H4 (cell line): ENCODE measurements at regions not wholly inside any gene's neighbourhood (a gene's known extent, or its start where the extent isn't known, plus 50 kb on each side); places are given as distances from the start of the nearest gene placed in this dataset.

Experiments
- DNase-seq: peaks from one replicate; pipeline ENCODE4 v3.0.0-alpha.2; 2015; ENCODE audit warnings: low spot score

DNA sequence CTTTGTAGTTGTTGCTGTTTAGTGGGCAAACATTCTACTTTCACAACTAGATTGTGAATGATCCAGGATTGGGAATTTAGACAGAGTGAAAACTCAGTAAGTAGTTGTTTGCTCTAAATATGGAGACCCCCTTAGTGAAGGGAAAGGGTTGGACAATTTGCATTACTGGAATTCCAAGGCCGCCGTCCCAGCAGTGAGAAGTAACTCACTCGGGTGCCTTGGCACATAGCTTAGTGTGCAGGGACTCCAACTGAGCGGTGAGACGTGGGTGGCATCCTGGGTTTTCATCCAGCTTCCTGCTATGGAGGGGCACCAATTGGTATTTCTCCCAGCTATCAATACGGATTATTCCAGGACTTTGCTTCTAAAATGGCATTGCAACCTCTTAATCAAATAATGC, 69.7 kb upstream of the FCN1 start:
- no peak for DNase-seq

DNA sequence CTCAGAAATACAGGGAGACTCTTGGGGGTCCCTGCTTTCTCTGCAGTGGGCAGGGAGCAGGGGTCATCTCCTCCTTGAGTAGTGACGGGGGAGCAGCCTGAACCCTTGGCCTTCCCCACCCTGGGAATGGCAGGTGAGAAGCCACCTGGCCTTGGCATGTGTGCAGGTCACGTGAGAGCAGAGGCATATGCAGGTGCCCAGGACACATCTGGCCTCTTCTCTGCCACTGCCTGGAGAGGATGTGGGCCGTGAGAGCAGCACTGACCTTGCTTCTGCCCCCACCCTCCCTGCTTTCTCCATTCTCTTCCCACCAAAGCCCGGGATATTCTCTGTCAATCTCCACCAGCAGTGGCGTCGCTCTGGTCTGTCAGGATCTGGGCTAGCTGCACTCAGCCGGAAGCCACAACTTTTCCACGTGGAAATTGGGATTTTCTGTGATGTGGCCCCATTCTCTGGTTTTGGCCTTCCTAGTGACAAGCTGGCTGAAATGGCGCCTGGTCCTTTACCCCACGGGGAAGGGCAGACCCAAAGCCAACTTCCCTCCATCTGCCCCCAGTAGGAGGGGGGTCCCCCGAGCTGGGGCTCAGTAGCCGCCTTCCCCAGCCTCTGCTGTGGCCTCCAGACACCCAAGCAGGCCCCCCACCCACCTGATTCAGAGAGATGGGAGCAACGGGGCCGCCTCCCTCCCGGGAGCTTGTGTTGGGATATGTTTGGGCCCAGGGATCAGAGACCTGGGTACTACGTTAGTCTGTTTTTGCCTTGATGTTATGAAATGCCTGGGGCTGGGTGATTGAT, 70.4 kb upstream of the FCN1 start:
- no peak for DNase-seq

DNA sequence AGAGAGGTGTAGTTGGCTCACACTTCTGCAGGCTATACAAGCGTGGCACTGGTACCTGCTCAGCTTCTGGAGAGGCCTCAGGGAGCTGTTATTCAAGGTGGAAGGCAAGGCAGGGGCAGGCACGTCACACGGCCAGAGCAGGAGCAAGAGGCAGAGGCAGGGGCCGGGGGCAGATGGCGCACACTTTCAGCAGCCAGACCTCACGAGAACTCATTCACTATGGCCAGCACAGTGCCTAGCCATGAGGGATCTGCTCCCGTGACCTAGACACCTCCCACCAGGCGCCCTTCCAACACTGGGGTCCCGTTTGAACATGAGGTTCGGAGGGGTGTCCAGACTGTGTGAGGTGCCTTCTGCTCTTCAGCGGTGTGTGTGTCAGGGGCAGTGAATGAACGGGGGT, 71.0 kb upstream of the FCN1 start:
- no peak for DNase-seq

DNA sequence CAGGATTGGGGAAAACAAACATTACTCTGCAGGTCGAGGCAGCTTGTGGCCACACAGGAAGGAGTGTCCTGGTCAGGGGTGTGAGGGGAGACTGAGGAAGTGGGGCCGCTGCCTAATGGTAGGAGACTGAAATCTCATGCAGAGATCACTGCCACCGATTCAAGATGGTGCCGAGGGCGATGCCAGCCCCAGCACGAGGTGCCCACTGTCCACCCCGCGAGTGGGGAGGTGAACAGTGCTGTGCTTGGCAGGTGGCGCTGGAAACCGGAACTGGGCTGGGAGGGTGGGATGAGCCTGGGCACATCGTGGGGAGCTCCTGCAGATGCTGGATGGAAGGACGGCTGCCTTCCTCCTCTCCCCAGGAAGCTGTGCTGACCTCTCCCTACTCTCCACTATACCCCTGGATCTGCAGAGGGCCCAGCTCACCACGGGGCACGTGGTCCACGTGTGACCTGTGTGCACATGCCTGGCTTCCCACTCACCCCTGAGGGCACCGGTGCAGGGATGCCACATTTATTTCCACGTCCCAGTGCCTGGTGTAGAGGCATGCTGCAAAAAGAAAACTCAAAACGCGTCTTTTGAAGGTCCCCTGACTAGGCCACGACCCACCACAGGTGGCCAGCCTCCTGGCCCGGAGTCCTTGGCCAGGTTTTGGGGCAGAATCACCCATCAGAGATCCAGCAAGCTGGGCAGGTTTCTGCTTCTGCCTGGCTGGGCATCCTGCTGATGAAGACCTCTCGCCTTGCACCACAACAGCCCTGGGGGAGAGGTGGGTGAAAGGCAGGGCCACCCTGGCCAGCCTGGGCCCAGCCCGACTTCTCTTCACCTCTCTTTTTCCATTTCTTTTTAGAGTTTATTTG, 71.7 kb upstream of the FCN1 start:
- DNase-seq, result no peak

DNA sequence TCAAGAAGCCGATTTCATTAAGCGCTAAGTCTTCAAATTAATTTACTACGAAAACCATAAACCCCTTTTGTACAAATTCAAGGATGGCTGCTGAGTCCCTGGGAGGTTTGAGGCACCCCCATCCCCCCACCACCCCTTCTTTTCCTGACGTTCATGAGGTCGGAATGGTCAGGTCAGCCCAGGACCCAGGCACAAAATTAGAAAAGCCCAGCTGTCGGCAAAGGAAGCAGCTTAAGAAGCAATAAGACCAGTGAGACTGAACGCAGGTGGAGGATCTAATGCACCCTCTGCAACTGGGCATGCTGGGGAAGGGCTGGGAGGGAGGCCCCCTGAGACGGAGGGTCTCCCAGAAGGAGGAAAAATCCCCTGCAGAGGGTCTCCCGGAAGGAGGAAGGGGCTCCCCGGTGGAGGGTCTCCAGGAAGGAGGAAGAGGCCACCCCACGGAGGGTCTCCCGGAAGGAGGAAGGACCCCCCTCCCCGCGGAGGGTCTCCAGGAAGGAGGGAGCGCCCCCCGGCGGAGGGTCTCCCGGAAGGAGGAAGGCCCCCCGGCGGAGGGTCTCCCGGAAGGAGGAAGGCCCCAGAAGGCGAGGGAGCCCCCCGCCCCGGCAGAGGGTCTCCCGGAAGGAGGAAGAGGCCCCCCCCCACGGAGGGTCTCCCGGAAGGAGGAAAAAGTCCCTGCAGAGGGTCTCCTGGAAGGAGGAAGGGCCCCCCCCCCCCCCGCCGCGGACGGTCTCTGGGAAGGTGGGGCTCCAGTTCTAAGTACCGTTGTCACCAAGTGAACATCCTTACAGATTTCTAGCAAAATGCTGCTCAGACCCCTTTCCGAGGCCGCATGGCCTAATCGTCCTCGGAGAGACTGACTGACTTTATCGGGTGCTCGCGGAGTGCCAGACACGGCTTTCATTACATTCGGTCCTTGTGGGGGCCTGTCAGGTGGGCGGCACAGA, 74.4 kb upstream of the FCN1 start:
- no peak for DNase-seq

DNA sequence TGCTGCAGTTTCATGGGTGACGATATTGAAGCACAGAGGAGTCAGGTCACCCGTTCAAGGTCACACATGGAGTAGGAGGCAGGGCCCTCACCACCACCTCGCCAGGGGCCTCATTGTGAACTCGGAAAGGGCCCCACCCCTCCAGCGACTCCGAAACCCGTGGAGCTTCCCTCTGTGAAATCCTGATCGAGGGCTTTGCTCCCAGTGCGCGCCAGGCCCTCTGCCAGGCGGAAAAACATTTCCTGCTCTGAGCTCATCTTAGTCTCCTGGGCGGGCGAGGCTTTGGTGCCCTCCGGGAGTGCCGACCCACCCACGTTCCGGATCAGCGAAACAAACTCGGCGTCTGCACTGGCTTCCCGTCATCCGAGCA, 75.0 kb upstream of the FCN1 start:
- DNase-seq, result no peak

DNA sequence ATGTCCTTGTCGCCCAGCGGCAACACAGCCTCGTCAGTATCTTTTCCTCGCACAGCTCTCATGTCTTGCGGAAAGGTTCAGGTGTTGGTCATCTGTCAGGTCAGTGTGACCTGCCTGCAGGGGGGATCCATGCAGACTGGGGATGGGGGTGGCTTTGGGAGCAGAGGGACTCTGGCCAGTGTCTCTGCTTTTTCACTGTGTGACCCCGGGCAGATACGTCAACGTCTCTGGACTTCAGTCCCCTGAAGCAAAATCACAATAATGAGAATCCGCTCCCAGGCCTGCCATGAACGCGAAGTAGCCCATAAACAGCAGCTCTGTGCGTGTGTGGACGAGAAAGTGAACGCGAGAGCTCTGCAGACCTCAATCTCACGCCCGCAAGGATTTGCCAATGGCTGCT, 75.7 kb upstream of the FCN1 start:
- no peak for DNase-seq

DNA sequence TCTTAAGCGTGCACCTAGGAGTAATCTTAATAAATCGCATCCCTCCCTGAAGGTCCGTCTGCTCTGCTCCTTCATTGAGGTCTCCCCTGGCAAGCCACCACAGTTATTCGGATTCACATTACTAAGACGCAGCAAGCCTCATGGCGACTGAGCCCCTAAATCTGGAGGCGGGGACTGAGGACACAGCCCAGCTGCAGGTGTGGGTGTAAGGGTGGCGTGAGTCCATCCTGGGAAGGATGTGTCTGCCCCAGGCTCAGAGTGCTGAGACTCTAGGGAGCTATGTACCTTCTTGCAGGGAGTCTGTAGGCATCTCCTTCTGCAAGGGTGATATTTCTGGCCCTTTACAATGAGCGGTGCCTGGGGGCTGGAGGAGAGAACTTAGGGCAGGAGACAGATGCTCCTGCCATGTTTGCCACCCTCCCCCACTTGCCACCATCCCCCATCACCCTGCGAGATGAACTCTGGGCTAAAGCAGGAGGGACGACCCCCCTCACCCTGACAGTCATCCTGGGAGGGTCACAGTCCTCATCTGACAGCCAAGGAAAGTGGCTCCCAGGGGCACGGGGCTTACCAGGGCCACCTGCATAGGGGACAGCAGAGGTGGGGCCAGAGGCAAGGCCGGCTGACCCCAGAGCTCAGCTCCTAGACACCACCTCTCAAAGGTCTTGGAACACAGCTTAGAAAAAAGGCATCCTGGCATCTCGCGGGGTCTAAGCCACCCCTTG, 76.4 kb upstream of the FCN1 start:
- no peak for DNase-seq

DNA sequence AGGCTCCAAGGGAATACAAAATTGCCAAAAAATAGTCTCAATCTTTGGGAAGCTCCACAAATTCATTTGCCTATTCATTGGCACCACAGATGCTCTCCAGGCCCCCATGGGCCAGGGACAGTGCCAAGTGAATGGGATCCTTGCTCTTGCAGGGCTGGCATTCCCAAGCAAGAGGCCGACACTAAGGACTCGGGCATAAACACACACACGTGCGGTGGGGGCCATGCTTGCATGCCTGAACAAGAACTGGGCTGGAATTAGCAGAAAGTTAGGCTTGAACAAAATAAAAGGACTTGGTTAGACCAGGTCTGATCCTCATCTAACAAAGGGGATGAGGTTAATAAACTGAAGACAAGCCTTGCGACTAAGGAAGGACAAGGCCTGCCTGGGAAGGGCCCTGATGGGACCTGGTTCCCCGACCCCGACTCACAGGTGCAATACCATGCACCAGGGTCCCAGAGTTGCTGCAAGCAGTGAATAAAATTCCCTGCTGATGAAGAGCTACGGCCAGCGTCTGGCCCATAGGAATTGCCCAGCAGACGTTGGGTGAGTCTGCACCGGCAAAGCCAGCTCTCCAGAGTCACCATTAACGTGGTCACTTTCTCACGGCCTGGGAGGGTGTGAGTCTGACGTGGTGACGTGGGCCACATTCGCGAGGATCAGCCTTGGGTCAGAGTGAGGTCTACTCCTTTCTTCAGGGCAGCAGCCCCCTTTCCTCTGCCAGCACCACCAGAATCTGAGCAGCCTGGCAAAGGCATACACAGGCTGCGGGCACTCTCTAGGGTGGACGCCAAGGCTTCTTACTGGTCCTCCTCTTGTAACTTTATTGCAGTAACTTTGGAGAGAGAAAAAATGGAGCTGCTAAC, 77.4 kb upstream of the FCN1 start:
- DNase-seq, result no peak

DNA sequence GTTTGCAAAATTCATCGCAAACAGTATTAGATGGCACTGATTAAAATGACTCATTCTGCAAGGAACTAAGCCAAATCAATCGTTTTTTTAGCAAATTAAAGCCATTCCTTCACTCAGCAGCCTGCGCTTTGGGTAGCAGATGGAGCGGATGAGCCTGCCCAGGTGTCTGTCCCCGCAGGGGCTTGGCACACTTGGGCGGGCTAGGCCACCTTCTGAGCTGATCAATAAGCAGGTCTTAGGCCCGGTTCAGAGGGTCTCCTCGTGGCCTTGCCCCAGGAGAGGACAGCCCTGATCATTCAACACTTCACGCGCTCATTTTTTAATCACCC, 78.0 kb upstream of the FCN1 start:
- no peak for DNase-seq

DNA sequence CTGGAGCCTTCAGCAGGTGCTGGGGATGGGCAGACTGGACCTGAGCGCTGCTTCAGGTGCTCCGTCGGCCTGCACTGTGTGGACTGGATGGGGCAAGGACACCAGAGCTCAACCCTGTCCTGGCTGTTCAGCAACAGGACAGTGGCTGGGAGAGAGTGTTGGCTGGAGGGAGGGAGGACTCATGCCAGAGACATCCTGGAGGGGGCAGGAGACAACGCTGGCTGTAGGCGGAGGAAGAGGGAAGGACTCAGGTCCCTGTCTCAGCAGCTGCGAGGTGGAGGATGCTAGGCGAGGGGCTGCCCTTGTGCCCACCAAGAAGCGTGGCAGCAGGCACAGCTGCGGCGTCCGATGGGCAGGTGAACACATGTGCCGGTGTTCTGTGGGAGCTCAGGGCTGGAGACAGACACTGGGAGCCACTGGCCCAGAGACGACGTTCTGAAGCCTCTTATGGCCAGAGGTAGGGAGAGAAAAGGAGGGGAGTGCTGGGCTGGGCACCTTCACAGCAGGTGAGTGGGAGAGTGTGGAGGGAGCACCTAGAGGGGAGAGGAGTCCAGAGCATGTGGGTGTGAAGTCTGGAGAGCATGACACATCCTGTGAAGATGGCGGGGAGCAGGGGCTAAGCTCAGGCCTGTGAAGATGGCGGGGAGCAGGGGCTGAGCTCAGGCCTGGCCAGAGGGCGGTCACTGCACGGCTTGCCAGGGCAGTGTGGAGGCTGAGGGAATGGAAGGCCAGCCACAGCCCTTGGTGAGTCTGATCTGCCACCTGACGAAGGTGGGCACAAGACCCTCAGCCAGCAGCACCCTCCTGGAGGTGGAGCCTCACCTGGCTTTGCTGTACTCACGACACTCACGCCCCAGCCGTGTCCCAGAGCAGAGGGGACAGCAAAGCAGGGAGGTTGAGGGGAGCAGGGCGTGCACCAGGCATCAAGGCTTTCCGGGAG, 79.1 kb upstream of the FCN1 start:
- no peak for DNase-seq

DNA sequence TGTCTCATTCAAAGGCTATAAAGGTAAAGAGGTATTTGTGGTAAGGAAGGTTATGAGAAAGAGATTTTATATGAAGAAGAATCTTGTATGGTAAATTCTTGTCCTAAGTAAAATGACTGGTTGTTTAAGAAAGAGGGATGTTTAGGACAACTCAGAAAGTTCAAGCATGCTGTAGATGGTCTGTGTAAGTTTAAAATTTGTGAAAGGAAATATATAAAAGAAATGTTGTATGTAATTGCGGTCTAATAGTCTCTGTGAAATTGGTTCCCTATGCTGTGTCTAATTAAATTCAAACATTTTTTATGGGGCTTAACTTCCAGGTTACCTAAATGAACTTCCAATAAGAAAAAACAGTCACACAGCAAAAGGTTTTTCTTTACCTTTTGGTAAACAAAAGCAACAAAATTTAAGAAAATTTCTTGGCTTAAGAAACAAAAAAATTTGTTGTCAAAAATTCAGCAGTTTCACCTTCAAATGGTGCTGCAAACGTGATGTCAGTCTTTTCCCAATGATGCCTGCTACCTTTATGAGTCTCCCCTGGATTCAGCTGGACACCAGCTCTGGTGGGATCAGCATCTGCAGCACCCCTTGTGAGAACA, 83.0 kb upstream of the FCN1 start:
- no peak for DNase-seq

DNA sequence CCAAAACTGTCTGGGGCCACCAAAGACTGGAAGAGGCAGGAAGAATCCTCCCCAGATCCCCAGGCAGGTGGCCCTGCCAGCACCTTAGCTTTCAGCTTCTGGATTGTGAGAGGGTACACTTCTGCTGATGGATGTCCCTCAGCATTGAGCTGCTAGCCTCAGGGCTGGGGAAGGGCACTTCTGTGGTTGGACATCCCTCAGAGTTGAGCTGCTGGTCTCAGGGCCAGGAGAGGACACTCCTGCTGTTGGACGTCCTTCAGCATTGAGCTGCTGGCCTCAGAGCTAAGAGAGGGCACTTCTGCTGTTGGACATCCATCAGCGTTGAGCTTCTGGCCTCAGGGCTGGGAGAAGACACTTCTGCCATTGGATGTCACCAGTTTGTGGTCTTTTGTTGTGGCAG, 83.8 kb upstream of the FCN1 start:
- no peak for DNase-seq

DNA sequence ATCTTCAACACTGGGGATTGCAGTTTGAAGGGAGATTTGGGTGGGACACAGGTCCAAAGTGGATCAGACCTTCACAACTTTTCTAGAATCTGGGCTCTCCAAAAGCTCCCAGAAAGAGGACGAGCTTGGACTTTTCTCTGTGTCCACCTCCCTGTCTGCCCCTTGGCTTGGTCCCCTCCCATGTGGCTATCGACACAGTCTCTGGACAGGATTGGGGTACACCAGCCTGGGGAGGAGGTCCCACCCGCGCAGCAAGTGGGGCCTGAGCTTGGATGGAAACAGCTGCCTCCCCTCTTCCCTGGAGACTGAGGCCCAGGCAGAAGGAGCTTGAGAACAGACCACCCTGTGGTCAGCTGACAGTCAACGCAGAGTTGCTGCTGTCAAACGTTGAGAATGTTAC, 84.6 kb upstream of the FCN1 start:
- DNase-seq, result no peak

DNA sequence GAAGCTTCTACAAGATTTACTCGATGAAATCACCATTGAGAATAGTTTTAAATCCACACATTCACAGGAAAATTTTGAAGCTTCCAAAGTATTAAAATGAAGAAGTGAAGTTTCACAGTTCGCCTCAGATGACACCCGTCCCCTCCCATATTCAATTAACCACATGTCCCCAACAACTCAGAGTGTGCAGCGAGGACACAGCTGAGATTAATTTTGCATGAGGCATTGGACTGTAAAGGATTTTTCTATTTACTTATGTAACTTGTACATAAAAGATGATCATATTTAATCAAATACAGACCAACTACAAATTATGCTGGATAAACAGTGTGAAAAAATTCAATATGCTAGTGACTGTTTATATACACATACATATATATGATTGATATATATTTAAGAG, 84.7 kb upstream of the OLFM1 start:
- DNase-seq, result no peak

DNA sequence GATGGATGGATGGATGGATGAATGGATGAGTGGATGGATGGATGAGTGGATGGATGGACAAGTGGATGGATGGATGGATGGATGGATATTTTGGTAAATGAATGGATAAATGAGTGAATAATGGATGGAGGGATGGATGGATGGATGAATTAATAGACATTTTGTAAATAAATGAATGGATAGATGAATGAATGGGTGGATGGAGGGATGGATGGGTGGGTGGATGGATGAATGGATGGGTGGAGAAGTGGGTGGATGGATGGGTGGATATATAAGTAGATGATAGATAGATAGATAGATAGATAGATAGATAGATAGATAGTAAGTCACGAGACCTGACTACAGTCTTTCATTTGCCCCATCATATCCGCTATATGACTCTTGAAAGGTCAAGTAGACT, 82.7 kb upstream of the OLFM1 start:
- DNase-seq, result no peak

DNA sequence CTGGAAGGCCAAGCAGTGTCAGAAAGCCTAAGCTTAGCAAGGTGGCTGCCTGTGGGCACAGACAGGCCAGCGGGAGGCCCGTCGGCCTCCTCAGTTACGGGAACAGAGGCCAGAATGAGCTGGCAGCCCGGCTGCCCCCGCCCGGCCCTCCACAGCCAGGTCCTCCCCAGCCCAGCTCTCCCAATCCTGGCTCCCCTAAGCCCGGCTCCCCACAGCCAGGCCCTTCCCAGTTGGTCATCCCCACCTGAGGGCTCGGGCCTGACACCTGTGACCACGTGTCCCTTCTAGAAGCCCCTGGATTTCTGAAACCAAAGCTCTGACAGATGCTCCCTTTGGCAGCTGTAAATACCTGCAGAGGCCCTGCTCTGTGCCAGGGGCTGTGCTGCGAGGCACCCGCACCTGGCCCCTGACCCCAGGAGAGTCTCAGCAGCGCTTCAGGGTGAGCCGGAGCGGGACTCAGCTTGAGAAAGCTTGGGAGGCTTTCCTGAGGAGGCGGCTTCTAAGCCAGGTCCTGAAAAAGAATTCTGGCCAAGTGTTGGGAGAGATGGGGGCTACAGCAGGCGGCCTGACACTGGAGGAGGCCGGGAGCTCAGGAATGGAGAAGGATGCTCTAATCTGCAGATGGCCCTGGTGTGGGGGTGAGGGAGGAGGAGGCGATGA, 80.4 kb upstream of the OLFM1 start:
- DNase-seq, result no peak

DNA sequence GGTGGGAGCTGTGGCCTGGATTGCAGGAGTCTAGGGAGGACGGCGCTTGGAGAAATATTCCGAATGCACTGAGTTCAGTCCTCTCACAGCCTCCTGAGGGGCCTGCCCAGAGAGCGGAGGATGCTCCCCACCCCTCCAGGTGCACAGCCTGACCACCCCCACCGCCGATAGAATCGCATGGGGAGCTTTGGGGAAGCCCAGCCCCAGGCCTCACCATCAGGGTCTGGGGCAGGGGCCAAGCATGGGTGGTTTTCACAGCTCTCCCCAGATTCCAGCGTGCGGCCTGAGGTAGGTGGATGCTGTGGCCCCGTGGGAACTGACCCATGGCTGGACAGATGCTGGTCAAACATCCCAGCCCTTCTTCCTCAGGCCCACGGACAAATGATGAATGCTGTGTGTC, 79.9 kb upstream of the OLFM1 start:
- DNase-seq, result no peak

DNA sequence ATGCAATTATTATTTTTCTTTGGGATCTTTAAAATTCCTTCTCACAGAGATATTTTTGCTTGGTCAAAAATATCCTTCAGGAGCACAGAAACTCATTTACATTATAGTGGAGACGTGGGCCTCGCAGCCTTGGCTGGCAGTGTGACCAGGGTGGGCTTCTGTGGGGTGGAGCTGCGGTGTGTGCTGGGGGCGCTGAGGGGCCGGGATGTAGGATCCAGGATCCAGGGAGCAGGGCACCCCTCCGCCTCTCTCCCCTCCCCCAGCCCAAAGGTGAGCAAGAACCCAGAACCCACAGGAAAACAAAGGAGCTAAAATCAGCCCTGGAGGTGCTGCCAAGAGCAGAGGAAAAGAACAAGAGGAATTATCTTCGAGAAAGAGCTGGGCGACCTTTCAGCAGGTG, 79.1 kb upstream of the OLFM1 start:
- DNase-seq, result no peak
